ENCODE measurements at regions not wholly inside any gene's neighbourhood (a gene's known extent, or its start where the extent isn't known, plus 50 kb on each side); places are given as distances from the start of the nearest gene placed in this dataset.

DNA sequence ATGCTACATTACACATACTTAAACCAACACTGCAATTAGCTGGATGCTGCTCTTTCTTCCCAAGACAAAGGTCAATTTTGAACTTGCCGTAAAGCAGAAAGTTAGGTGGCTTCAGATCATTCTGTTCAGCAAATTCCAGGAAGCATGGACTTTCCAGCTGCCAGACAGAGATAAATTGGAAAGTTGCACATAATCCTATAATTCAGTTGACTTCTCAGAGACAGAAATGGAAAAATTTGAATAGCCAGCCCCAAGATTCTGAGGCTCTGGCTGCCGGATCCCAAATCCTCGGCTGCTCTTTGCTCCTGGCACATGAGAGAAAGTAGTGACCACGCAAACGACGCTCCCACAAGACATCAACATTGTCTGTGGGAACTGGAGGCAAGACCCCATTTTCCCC is 105.0 kb upstream of the VIPR2 start:
- Histone ChIP-seq H3K9ac (ENCODE audit: low read length) (no peak overlapping the region), H3K79me2 (ENCODE audit: low read length) (no peaks in the 10 kb centered on the region), H3K27me3 (ENCODE audit: low read length) (no peaks in the 10 kb centered on the region), H3K36me3 (ENCODE audit: insufficient read depth, low read length) (no peaks in the 10 kb centered on the region), H3K4me2 (ENCODE audit: low read depth, low read length, poor library complexity, severe bottlenecking) (no peak overlapping the region), H3K9me3 (ENCODE audit: low read length) (no peaks in the 10 kb centered on the region), H3K9me2 (replicated peaks; ENCODE audit: insufficient read depth, low read length) (no peaks in the 10 kb centered on the region), H3K4me3 (ENCODE audit: low read length) (no peak overlapping the region), H2AFZ (ENCODE audit: low read length) (no peak overlapping the region), H3K27ac (ENCODE audit: low read length) (no peak overlapping the region), H3K4me1 (ENCODE audit: low read length) (no peaks in the 10 kb centered on the region), H4K20me1 (ENCODE audit: insufficient read depth, low read depth, low read length) (no peaks in the 10 kb centered on the region)
- DNase-seq, result no peak

- Histone ChIP-seq H3K36me3 (ENCODE audit: insufficient read depth, low read length) (no peaks in the 10 kb centered on the region), H4K20me1 (ENCODE audit: insufficient read depth, low read depth, low read length) (no peaks in the 10 kb centered on the region), H3K4me2 (ENCODE audit: low read depth, low read length, poor library complexity, severe bottlenecking) (no peak overlapping the region), H3K27ac (ENCODE audit: low read length) (no peak overlapping the region), H3K9me2 (replicated peaks; ENCODE audit: insufficient read depth, low read length) (no peaks in the 10 kb centered on the region), H3K4me3 (ENCODE audit: low read length) (no peak overlapping the region), H3K27me3 (ENCODE audit: low read length) (no peaks in the 10 kb centered on the region), H3K79me2 (ENCODE audit: low read length) (no peaks in the 10 kb centered on the region), H3K4me1 (ENCODE audit: low read length) (no peaks in the 10 kb centered on the region), H2AFZ (ENCODE audit: low read length) (no peak overlapping the region), H3K9me3 (ENCODE audit: low read length) (no peaks in the 10 kb centered on the region), H3K9ac (ENCODE audit: low read length) (no peak overlapping the region)
- DNase-seq, result no peak
Measured at GRCh38 chr7:159247910-159248309, 103.2 kb upstream of the VIPR2 start.

DNA sequence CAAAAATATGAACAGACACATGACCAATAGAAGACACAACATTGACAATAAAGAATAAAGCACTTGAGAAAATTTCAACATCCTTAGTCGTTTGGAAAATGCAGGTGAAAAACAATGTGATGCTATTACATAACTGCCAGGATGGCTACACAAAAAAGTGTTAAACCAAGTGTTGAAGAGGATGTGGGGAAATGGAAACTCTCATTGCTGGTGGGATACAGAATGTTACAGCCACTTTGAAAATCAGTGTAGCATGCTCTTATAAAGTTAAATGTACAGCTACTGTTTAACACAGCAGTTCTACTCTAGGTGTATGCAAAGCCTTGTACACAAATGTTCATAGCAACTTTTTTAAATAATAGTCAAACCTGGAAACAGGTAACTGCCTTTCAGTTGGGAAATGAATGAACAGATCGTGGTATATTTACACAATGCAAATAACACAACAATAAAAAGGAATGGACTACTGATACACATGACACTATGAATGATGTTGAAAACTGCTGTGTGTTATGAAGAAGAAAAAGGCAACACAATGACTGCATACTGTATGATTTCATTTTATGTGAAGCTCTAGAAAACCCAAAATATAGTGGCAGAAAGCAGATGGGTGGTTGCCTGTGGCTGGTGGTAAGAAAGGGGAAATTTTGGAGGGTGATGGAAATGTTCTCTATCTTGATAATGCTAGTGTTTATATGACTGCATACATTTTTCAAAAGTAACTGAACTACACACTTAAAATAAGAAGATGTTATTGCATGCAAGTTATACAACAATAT is 102.2 kb upstream of the VIPR2 start:
- Histone ChIP-seq H3K4me2 (ENCODE audit: low read depth, low read length, poor library complexity, severe bottlenecking) (no peak overlapping the region), H3K4me3 (ENCODE audit: low read length) (no peak overlapping the region), H3K27me3 (ENCODE audit: low read length) (no peaks in the 10 kb centered on the region), H3K79me2 (ENCODE audit: low read length) (no peaks in the 10 kb centered on the region), H3K36me3 (ENCODE audit: insufficient read depth, low read length) (no peaks in the 10 kb centered on the region), H3K9me3 (ENCODE audit: low read length) (no peaks in the 10 kb centered on the region), H3K9me2 (replicated peaks; ENCODE audit: insufficient read depth, low read length) (no peaks in the 10 kb centered on the region), H3K9ac (ENCODE audit: low read length) (no peak overlapping the region), H3K4me1 (ENCODE audit: low read length) (no peaks in the 10 kb centered on the region), H3K27ac (ENCODE audit: low read length) (no peak overlapping the region), H2AFZ (ENCODE audit: low read length) (no peak overlapping the region), H4K20me1 (ENCODE audit: insufficient read depth, low read depth, low read length) (no peaks in the 10 kb centered on the region)
- no peak for DNase-seq

DNA sequence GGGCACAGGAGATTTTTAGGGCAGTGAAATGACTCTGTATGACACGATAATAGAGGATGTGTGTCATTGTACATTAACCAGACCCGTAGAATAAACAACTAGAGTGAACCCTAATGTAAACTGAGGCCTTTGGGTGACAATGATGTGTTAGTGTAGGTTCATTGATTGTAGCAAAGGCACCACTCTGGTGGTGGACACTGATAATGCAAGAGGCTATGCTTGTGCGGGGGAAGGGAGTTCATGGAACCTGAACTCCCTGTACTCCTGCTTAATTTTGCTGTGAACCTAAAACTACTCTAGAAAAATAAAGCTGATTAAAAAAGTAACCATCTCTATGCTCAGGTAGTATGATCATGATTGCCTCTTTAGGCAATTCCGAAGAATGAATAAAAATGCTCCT is 96.3 kb upstream of the VIPR2 start:
- H3K79me2 ChIP-seq (ENCODE audit: low read length), result no peaks in the 10 kb centered on the region
- no peaks in the 10 kb centered on the region for H3K36me3 ChIP-seq (ENCODE audit: insufficient read depth, low read length)
- no peaks in the 10 kb centered on the region for H3K9me3 ChIP-seq (ENCODE audit: low read length)
- DNase-seq, result no peak
- no peak overlapping the region for H3K4me2 ChIP-seq (ENCODE audit: low read depth, low read length, poor library complexity, severe bottlenecking)
- no peaks in the 10 kb centered on the region for H3K9me2 ChIP-seq (replicated peaks; ENCODE audit: insufficient read depth, low read length)
- no peaks in the 10 kb centered on the region for H3K4me1 ChIP-seq (ENCODE audit: low read length)
- no peak overlapping the region for H3K9ac ChIP-seq (ENCODE audit: low read length)
- no peak overlapping the region for H3K4me3 ChIP-seq (ENCODE audit: low read length)
- no peaks in the 10 kb centered on the region for H3K27me3 ChIP-seq (ENCODE audit: low read length)
- no peak overlapping the region for H3K27ac ChIP-seq (ENCODE audit: low read length)
- H4K20me1 ChIP-seq (ENCODE audit: insufficient read depth, low read depth, low read length), result no peaks in the 10 kb centered on the region
- no peak overlapping the region for H2AFZ ChIP-seq (ENCODE audit: low read length)

GRCh38 chr7:159239028-159239427 is 94.4 kb upstream of the VIPR2 start:
- no peak for DNase-seq
- Histone ChIP-seq H3K9me3 (ENCODE audit: low read length) (no peaks in the 10 kb centered on the region), H2AFZ (ENCODE audit: low read length) (no peak overlapping the region), H3K9ac (ENCODE audit: low read length) (no peak overlapping the region), H3K4me3 (ENCODE audit: low read length) (no peak overlapping the region), H3K79me2 (ENCODE audit: low read length) (no peaks in the 10 kb centered on the region), H3K36me3 (ENCODE audit: insufficient read depth, low read length) (no peaks in the 10 kb centered on the region), H3K9me2 (replicated peaks; ENCODE audit: insufficient read depth, low read length) (no peaks in the 10 kb centered on the region), H3K4me1 (ENCODE audit: low read length) (no peaks in the 10 kb centered on the region), H4K20me1 (ENCODE audit: insufficient read depth, low read depth, low read length) (no peaks in the 10 kb centered on the region), H3K27me3 (ENCODE audit: low read length) (no peaks in the 10 kb centered on the region), H3K27ac (ENCODE audit: low read length) (no peak overlapping the region), H3K4me2 (ENCODE audit: low read depth, low read length, poor library complexity, severe bottlenecking) (no peak overlapping the region)

DNA sequence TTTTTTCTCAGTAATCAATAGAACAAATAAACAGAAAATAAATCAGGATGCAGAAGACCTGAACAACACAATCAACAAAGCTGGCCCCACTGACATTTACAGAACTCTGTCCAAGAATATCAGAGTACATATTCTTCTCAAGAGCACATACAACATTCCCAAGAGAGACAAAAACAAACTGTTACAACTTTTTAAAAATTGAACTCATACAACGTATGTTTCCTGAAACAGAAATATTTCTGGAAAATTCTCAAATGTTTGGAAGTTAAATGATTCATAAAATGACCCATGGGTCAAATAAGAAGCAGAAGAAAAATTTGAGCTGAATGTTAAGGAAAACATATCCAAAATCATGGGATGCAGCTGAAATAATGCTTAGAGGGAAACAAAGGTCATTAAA is 93.9 kb upstream of the VIPR2 start:
- Histone ChIP-seq H3K9me3 (ENCODE audit: low read length) (no peaks in the 10 kb centered on the region), H3K4me1 (ENCODE audit: low read length) (no peaks in the 10 kb centered on the region), H3K4me3 (ENCODE audit: low read length) (no peak overlapping the region), H4K20me1 (ENCODE audit: insufficient read depth, low read depth, low read length) (no peaks in the 10 kb centered on the region), H3K4me2 (ENCODE audit: low read depth, low read length, poor library complexity, severe bottlenecking) (no peak overlapping the region), H3K9ac (ENCODE audit: low read length) (no peak overlapping the region), H2AFZ (ENCODE audit: low read length) (no peak overlapping the region), H3K9me2 (replicated peaks; ENCODE audit: insufficient read depth, low read length) (no peaks in the 10 kb centered on the region), H3K36me3 (ENCODE audit: insufficient read depth, low read length) (no peaks in the 10 kb centered on the region), H3K27ac (ENCODE audit: low read length) (no peak overlapping the region), H3K79me2 (ENCODE audit: low read length) (no peaks in the 10 kb centered on the region), H3K27me3 (ENCODE audit: low read length) (no peaks in the 10 kb centered on the region)
- DNase-seq, result no peak

- Histone ChIP-seq H3K4me1 (ENCODE audit: low read length) (no peaks in the 10 kb centered on the region), H3K9me3 (ENCODE audit: low read length) (no peaks in the 10 kb centered on the region), H3K4me3 (ENCODE audit: low read length) (no peak overlapping the region), H3K9me2 (replicated peaks; ENCODE audit: insufficient read depth, low read length) (no peaks in the 10 kb centered on the region), H3K27me3 (ENCODE audit: low read length) (no peaks in the 10 kb centered on the region), H3K4me2 (ENCODE audit: low read depth, low read length, poor library complexity, severe bottlenecking) (no peak overlapping the region), H3K27ac (ENCODE audit: low read length) (no peak overlapping the region), H3K79me2 (ENCODE audit: low read length) (no peaks in the 10 kb centered on the region), H4K20me1 (ENCODE audit: insufficient read depth, low read depth, low read length) (no peaks in the 10 kb centered on the region), H3K36me3 (ENCODE audit: insufficient read depth, low read length) (no peaks in the 10 kb centered on the region), H2AFZ (ENCODE audit: low read length) (no peak overlapping the region), H3K9ac (ENCODE audit: low read length) (no peak overlapping the region)
- DNase-seq, result no peak
Measured at GRCh38 chr7:159237022-159237653, 92.5 kb upstream of the VIPR2 start.

DNA sequence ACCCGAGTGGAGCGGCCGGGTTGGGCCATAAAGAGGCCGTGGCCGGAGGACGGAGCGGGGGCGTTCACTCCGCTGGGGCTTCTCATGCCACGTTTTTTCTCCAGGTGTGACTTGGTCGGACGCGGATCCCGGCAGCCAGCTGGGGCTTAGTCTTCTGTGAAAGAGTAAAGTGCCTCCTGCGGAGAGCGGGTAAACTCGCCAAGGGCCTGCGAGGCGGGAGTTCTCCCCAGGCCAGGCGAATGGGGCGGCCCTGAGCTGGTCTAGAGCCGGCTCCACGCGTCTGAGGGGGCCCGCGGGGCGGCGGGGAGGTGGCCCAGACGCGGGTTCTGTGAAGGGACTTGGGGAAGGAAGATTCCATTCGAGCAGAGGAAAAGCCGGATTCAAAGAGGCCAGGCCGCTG is 86.3 kb upstream of the VIPR2 start:
- H3K9me3 ChIP-seq (ENCODE audit: low read length), result no peaks in the 10 kb centered on the region
- no peaks in the 10 kb centered on the region for H3K36me3 ChIP-seq (ENCODE audit: insufficient read depth, low read length)
- no peaks in the 10 kb centered on the region for H3K4me1 ChIP-seq (ENCODE audit: low read length)
- no peak overlapping the region for H3K27ac ChIP-seq (ENCODE audit: low read length)
- no peak overlapping the region for H3K9ac ChIP-seq (ENCODE audit: low read length)
- H2AFZ ChIP-seq (ENCODE audit: low read length), result no peak overlapping the region
- H3K9me2 ChIP-seq (replicated peaks; ENCODE audit: insufficient read depth, low read length), result no peaks in the 10 kb centered on the region
- no peaks in the 10 kb centered on the region for H3K27me3 ChIP-seq (ENCODE audit: low read length)
- no peaks in the 10 kb centered on the region for H3K79me2 ChIP-seq (ENCODE audit: low read length)
- H3K4me2 ChIP-seq (ENCODE audit: low read depth, low read length, poor library complexity, severe bottlenecking), result no peak overlapping the region
- H4K20me1 ChIP-seq (ENCODE audit: insufficient read depth, low read depth, low read length), result no peaks in the 10 kb centered on the region
- no peak for DNase-seq
- H3K4me3 ChIP-seq (ENCODE audit: low read length), result no peak overlapping the region

All from Karpas-422 (cell line).